ENCODE measurements at regions not wholly inside any gene's neighbourhood (a gene's known extent, or its start where the extent isn't known, plus 50 kb on each side); places are given as distances from the start of the nearest gene placed in this dataset.

DNA sequence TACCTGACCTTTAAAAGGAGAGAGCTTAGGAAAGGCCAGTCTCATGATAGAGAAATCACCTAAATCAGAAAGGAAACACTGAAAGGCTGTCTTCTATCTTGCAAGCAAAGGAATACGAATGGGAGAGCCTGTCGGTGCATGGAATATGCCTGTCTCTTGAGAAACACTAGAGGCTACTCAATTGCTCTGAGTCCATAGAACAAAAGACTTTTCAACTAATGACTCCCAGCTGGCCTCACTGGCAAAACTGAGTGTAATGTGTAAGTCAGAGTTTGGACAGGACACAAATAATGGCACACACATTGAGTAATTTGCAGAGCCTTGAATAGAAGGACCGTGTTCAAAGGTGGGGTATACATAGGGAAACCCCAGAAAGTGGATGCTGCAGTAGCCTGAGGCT, 171.0 kb upstream of the ARHGAP20 start:
- TF ChIP-seq POLR2AphosphoS5 (IDR thresholded peaks at IDR 0.05; ENCODE audit: low read depth, low read length) = no peak
- no peak for TF ChIP-seq PAX5 (IDR thresholded peaks at IDR 0.05; ENCODE audit: insufficient read depth, low read length, severe bottlenecking)
- no peak for TF ChIP-seq SPI1 (IDR thresholded peaks at IDR 0.05; ENCODE audit: low read depth, low read length)
- no peak for TF ChIP-seq POLR2A (IDR thresholded peaks at IDR 0.05; ENCODE audit: low read depth, low read length)
- TF ChIP-seq TAF1 (IDR thresholded peaks at IDR 0.05; ENCODE audit: low read depth, low read length) = no peak
- TF ChIP-seq POU2F2 (IDR thresholded peaks at IDR 0.05; ENCODE audit: low read depth, low read length) = no peak

Measured in GM12891 (cell line).